Esophagus muscularis mucosa (tissue), 4 donors: ENCODE measurements at regions not wholly inside any gene's neighbourhood (a gene's known extent, or its start where the extent isn't known, plus 50 kb on each side); places are given as distances from the start of the nearest gene placed in this dataset.
"Not testable (repeated sequence)": the region's sequence is repeated elsewhere in the genome, so short reads cannot be mapped to it uniquely, and the experiment has no call there.

Experiments used
- DNase-seq: peaks from one replicate; pipeline ENCODE4 v3.0.0-alpha.2; 2017; ENCODE audit errors: extremely low spot score
- H3K27ac ChIP-seq, 4 donors: fragments of 200-600 bp; sonication (generic); replicated peaks in 1 of 4; 1 replicate in 3 of 4; 2 replicates in 1 of 4; pipeline ENCODE4 v1.5.1; 2016 to 2019; ENCODE audit warnings: mild to moderate bottlenecking in 1 of 4
- H3K27me3 ChIP-seq, 4 donors: fragments of 200-600 bp; sonication (generic); one replicate each; pipeline versions ENCODE4 v1.5.1 to v1.6.0; 2016 to 2019
- H3K36me3 ChIP-seq, 4 donors: fragments of 200-600 bp; sonication (generic); one replicate each; pipeline ENCODE4 v1.5.1; 2016 to 2019
- H3K4me1 ChIP-seq, 4 donors: fragments of 200-600 bp; sonication (generic); one replicate each; pipeline ENCODE4 v1.5.1; 2016 to 2019
- H3K4me3 ChIP-seq, 4 donors: fragments of 200-600 bp; sonication (generic); 1 replicate in 2 of 4; 2 replicates in 2 of 4; pipeline ENCODE4 v1.5.1; 2016 to 2019; ENCODE audit warnings: mild to moderate bottlenecking in 4 of 4, moderate library complexity in 1 of 4
- H3K9me3 ChIP-seq, 4 donors: fragments of 200-600 bp; sonication (generic); 1 replicate in 3 of 4; 2 replicates in 1 of 4; pipeline ENCODE4 v1.5.1; 2016 to 2019
- EP300 ChIP-seq: sonication (generic); formaldehyde crosslinking; IDR thresholded peaks from one replicate; pipeline ENCODE4 v1.6.1; 2017; ENCODE audit warnings: antibody characterized with exemption
- POLR2A ChIP-seq: fragments of 450-650 bp; IDR thresholded peaks from one replicate; pipeline ENCODE4 v1.6.1; 2017; ENCODE audit warnings: antibody characterized with exemption, moderate library complexity, mild to moderate bottlenecking, low read depth
- POLR2AphosphoS5 ChIP-seq, 2 donors: sonication (generic); formaldehyde crosslinking; IDR thresholded peaks; one replicate each; pipeline ENCODE4 v1.6.1; 2017; ENCODE audit warnings: antibody characterized with exemption in 2 of 2
- WGBS: methylation state at CpG from one replicate; pipeline ENCODE4 v1.1.5; 2018; 5-methylcytosine and 5-hydroxymethylcytosine counted together
- intact Hi-C: fragments of 100-400 bp; cut with DNase I; formaldehyde crosslinking; loops from one replicate; pipeline ENCODE4 v1.15.1; 2023
- TF ChIP-seq, protein P1 (sequence below), 3 experiments: fragments of 200-600 bp in 2 of 3; fragments of 450-650 bp in 1 of 3; sonication (generic) in 2 of 3; IDR thresholded peaks; one replicate each; pipeline ENCODE4 v1.5.1; 2017 to 2019; ENCODE audit warnings: antibody characterized with exemption in 3 of 3, mild to moderate bottlenecking in 2 of 3, moderate library complexity in 1 of 3

DNA sequence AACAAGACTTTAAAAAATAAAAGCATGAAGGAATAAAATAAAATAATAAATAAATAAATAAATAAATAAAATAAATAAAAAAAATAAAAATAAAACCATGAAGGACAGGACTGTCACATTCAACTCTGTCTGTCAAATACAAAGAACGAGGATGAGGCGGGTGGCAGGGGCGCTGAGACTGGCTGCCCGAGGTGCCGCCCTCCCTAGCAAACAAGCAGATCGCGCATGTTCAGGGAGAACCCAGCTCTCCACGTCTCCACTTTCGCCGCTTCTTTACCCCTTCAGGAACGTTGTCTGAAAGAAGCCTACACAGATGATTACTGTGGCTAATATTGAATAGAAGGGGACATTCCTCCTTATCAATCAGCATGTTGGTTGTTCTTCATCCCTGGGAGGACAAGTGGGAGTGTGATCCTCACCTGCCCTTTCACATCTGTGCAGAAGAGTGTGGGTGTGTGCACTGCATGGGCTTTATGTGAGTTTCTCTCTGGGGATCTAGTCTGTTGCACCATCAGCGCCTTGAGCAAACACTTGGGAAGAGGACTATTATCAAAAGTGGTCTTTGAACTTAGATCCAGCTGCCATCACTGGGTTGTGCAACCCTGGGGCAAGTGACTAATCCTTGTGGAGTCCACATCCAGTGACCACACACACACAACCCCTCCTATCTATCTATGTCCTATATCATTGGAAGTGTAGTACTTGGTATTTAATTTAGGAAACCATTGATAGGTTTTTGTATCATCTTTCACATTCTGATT, 399.2 kb downstream of the IRX2 start:
- TF ChIP-seq POLR2AphosphoS5 (IDR thresholded peaks at IDR 0.05) (no peak), POLR2A (no peak), EP300 (no peak)
- TF ChIP-seq, protein P1, sequence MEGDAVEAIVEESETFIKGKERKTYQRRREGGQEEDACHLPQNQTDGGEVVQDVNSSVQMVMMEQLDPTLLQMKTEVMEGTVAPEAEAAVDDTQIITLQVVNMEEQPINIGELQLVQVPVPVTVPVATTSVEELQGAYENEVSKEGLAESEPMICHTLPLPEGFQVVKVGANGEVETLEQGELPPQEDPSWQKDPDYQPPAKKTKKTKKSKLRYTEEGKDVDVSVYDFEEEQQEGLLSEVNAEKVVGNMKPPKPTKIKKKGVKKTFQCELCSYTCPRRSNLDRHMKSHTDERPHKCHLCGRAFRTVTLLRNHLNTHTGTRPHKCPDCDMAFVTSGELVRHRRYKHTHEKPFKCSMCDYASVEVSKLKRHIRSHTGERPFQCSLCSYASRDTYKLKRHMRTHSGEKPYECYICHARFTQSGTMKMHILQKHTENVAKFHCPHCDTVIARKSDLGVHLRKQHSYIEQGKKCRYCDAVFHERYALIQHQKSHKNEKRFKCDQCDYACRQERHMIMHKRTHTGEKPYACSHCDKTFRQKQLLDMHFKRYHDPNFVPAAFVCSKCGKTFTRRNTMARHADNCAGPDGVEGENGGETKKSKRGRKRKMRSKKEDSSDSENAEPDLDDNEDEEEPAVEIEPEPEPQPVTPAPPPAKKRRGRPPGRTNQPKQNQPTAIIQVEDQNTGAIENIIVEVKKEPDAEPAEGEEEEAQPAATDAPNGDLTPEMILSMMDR (IDR thresholded peaks at IDR 0.05) = no peak
- H3K9me3 ChIP-seq = peaks cover 0 to 29% (median 0%) of the 10 kb centered on the region in 4 donors
- 83% methylated on average over 12 of the region's 12 CpGs for WGBS
- peak; percentile 68 for DNase-seq
- H3K4me1 ChIP-seq = no peaks in the 10 kb centered on the region
- peaks cover 0 to 9% (median 0%) of the 10 kb centered on the region in 4 donors for H3K27me3 ChIP-seq
- H3K4me3 ChIP-seq = no peak overlapping the region
- no peak overlapping the region for H3K27ac ChIP-seq
- intact Hi-C loops = no loop called here
- no peaks in the 10 kb centered on the region for H3K36me3 ChIP-seq

DNA sequence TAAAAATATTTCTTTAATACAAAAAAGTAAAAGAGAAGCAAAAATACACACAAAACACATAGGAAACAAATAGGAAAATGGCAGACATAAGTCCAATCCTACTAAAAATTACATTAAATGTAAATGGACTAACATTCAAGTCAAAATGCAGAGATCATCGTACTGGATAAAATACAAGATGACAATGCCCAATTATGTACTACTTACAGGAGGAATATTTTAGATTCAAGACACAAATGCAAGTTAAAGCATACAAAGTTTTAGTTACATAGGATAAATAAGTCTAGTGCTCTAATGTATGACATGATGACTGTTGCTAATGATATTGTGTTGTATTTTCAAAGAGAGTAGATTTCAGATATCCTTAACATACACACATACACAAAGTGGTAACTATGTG, 401.7 kb downstream of the IRX2 start:
- H3K27ac ChIP-seq, H3K4me1 ChIP-seq, H3K36me3 ChIP-seq, DNase-seq, intact Hi-C loops, H3K4me3 ChIP-seq: not testable (repeated sequence)
- Histone ChIP-seq H3K9me3 (peaks cover 0 to 38% (median 0%) of the 10 kb centered on the region in 4 donors), H3K27me3 (peaks cover 0 to 17% (median 0%) of the 10 kb centered on the region in 4 donors)
- WGBS = 96% methylated on average over 1 of the region's 1 CpG

DNA sequence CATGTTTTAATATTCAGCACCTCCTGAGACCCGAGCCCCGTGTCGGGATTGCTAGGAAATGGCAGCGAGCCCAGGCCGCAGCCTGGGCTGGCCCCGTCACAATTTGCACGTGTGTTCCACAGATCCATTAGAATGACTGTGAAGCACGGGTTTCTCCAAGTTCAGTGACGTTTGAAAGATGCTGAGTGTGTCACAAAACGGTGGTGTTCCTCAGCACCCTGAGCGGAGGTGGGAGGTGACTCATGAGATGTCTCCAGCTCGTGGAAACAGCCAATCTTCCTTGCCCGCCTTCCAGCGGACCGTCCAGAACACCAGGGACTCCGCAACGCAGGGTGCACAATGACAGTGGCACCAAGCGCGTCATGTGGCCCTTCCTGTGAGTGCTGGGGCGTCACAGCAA, 412.8 kb downstream of the IRX2 start:
- Histone ChIP-seq H3K4me1 (no peaks in the 10 kb centered on the region), H3K27ac (no peak overlapping the region), H3K4me3 (no peak overlapping the region), H3K27me3 (peaks cover 0 to 24% (median 0%) of the 10 kb centered on the region in 4 donors), H3K9me3 (no peaks in the 10 kb centered on the region), H3K36me3 (no peaks in the 10 kb centered on the region)
- 58% methylated on average over 17 of the region's 20 CpGs for WGBS
- intact Hi-C loops = no loop called here
- TF ChIP-seq, protein P1 (IDR thresholded peaks at IDR 0.05) = no peak
- TF ChIP-seq EP300 (no peak), POLR2AphosphoS5 (IDR thresholded peaks at IDR 0.05) (no peak), POLR2A (no peak)
- peak; percentile 72 for DNase-seq

DNA sequence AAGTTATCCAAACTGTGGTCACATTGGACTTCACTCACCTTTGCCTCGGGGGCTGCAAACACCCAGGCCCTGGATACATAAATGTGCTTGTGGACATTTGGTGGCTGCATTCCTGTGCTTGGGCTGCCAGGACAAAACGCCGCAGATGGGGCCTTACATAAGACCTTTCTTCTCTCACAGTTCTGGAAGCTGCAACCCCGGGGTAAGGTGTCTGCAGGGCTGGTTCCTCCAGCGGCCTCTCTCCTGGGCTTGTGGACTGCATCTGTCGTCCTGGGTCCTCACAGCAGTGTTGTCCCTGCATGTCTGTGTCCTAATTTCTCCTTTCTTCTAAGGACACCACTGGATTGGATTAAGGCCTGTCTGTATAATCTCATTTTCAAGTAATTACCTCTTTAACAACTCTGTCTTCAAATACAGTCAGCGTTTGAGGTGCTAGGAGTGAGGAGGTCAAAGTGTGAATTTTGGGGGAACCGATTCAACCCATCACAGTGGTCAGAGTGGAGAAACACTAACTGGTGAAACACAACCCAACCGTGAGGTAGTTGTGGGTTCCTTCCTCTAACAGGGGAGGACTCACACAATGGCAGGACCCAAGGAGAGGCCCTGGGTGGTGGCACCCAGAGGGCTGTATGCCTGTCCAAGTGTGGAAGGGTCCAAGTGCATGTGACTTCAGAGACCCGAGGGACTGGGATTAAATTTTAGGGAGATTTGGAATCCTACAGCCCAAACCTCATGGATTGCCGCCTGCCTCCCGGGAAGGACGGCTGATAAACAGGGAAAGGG, 415.6 kb downstream of the IRX2 start:
- no peaks in the 10 kb centered on the region for H3K4me1 ChIP-seq
- 81% methylated on average over 9 of the region's 13 CpGs for WGBS
- H3K9me3 ChIP-seq = no peaks in the 10 kb centered on the region
- H3K4me3 ChIP-seq = no peak overlapping the region
- no peaks in the 10 kb centered on the region for H3K36me3 ChIP-seq
- DNase-seq = peak; percentile 86
- TF ChIP-seq POLR2AphosphoS5 (IDR thresholded peaks at IDR 0.05) = no peak
- TF ChIP-seq, protein P1 (IDR thresholded peaks at IDR 0.05) = no peak
- TF ChIP-seq POLR2A = no peak
- no peak for TF ChIP-seq EP300
- intact Hi-C loops = no loop called here
- no peak overlapping the region for H3K27ac ChIP-seq
- H3K27me3 ChIP-seq = peaks cover 0 to 18% (median 0%) of the 10 kb centered on the region in 4 donors

DNA sequence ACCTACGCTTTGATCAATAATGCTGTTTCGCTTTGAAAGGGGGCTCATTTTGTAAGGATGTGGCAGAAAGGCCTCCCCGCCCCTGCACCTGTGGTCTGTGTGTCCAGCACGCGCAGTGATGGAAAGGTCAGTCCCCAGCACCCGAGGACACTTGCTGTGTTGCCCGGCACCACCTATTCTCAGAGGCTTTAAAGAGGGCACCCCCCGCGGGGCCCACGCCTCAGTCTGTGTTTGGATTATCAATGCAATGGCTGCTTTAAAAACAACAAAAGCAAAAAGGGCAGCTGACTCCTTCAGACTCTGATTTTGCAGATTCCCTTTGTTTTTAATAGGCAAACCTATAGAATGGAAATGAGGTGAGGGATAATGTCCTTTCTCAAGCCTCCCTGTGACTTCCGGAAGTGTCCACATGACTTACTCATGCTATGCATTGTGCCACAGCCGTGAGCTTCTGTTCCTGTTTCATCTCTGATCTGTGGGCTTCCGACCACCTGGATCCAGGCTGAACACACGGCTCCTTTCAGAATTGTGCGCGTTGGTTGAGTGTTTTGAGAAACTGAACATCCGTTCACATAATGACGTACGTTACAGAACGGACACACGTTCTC, 416.2 kb downstream of the IRX2 start:
- no peaks in the 10 kb centered on the region for H3K9me3 ChIP-seq
- WGBS = 68% methylated on average over 18 of the region's 21 CpGs
- no peaks in the 10 kb centered on the region for H3K4me1 ChIP-seq
- H3K27ac ChIP-seq = no peak overlapping the region
- peak; percentile 55 for DNase-seq
- intact Hi-C loops = no loop called here
- H3K36me3 ChIP-seq = no peaks in the 10 kb centered on the region
- peaks cover 0 to 18% (median 0%) of the 10 kb centered on the region in 4 donors for H3K27me3 ChIP-seq
- no peak overlapping the region for H3K4me3 ChIP-seq
- TF ChIP-seq POLR2AphosphoS5 (IDR thresholded peaks at IDR 0.05) (no peak), POLR2A (no peak), EP300 (no peak)
- TF ChIP-seq, protein P1 (IDR thresholded peaks at IDR 0.05) = no peak
